Epidermal melanocyte (primary cell): ENCODE measurements at regions not wholly inside any gene's neighbourhood (a gene's known extent, or its start where the extent isn't known, plus 50 kb on each side); places are given as distances from the start of the nearest gene placed in this dataset.
"Not testable (repeated sequence)": the region's sequence is repeated elsewhere in the genome, so short reads cannot be mapped to it uniquely, and the experiment has no call there.

Experiments
- DNase-seq: peaks from one replicate; pipeline ENCODE4 v3.0.0; 2011; ENCODE audit warnings: low spot score; ENCODE audit not compliant: insufficient read length

DNA sequence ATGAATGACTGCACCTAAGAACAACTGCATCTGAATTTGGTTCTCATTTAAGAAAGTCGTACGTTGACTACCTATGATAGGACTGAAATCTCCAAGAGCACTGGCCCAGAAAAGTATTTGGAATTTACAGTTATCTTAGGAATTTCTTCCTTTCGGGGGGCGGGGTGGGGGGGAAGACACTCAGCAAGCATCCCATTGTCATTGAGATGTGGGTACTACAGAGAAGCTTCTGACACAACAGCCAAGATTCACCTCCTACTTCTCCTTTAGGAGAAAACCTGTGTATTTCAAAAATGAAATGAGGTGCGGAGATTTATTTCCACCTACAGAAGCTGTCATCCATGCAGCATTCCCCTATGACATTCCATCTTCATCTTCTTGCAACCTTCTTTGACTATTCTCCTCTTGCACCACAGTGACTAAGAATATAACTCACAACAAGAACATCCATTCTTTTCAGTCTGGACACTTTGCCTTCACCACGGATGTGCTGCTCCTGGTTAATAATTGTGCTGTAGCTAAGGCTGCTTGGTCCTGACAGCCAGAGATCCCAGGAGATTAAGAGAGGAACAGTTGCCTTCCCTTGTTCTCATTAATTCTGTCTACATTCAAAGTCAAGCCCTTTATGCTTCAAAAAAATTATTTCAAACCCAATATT is 98.4 kb upstream of the FRMD4A start:
- no peak for DNase-seq

DNA sequence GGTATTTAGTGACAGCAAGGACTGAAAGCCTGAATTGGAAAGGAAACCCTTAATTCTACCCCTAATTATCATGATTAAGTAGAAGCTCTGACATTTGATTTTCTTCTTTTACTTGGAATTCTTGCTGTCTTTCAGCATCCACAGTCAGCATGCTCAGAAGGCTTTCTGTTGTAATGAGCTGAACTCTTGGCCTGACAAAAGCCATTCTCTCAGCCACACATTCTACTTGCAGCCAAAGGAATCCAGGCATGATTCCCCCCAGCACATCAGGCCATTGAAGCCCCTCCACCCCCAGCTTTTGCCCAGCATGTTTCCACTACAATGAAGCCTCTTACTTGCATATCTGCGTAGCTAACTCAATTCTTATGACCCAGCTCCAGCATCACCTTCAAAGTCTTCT is 94.3 kb upstream of the FRMD4A start:
- no peak for DNase-seq

- DNase-seq: no peak
Observed at GRCh38 chr10:14423111-14423744, 92.5 kb upstream of the FRMD4A start.

- DNase-seq: no peak
Observed at GRCh38 chr10:14422431-14422830, 91.7 kb upstream of the FRMD4A start.

DNA sequence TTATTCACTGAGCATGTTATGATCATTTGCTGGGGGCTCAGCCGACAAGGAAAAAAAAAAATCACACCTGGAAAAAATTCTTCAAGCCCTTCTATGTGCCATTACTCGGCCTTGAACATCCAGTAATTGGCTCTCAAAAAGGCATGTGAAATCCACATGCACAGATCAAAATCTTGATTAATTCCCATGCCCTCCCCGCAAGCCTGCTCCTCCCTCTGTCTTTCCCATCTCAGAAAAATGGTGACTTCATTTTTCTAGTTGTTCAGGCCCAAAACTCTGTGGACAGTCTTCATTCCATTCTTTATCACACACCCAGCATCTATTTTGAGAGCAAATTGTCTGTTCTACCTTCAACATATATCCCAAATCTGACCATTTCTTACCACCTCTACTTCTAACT is 91.2 kb upstream of the FRMD4A start:
- no peak for DNase-seq

GRCh38 chr10:14417336-14417735 is 86.6 kb upstream of the FRMD4A start:
- DNase-seq: not testable (repeated sequence)

DNA sequence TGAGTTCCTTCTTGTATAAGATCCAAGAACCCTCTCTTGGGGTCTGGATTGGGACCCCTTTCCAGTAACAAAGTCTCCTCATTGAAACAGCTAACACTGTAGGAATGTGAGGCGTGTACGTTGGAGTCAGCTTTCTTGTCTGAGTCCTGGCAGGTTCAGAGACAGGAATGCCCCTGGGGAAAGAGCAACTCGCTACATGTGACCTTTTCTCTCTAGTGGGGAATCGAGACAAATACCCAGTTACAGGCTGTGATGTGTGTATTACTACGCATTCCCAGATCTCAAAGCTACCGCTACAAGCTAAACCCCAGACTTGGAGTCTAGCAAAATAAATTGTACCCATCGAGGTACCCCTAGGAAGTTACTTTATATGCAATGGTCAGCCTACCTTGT is 85.6 kb upstream of the FRMD4A start:
- no peak for DNase-seq

GRCh38 chr10:14415676-14416307 is 85.1 kb upstream of the FRMD4A start:
- no peak for DNase-seq

DNA sequence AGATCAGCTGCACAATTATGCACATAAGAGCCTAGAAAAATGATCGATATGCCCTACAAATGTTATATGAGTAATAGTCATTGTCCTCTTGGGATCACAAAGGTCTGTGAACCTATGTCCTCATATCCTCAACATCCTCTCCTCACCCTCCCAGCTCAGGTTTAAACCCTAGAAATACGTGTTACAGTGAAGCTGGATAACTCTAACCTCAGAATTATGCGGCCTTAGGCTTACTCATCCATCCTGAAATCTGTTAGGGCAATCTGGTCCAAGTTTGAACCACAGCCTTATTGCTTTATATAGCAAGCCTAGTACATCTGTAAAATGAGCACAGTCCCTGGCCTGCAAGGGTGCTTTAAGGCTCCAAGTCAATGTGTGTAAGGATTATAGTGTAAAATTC is 84.2 kb upstream of the FRMD4A start:
- DNase-seq: no peak

GRCh38 chr10:14413523-14413922 is 82.8 kb upstream of the FRMD4A start:
- no peak for DNase-seq

DNA sequence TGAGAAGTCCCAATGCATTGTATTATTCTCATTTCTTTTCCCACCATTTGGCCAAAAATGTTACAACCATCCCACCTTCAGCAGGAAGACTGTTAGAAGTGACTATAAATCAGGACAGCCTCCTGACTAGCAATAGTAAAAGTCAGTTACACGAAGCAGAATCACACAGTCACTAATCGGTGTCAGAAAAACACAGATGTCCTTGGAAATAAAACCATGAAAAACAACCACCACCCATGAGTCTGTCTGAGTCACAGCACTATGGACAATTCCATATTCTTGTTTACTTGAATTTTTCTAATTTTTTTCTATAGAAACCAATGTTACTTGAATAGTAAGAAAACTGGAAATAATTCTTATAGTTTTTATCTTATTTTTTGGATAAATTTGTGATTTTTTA is 81.9 kb upstream of the FRMD4A start:
- no peak for DNase-seq

DNA sequence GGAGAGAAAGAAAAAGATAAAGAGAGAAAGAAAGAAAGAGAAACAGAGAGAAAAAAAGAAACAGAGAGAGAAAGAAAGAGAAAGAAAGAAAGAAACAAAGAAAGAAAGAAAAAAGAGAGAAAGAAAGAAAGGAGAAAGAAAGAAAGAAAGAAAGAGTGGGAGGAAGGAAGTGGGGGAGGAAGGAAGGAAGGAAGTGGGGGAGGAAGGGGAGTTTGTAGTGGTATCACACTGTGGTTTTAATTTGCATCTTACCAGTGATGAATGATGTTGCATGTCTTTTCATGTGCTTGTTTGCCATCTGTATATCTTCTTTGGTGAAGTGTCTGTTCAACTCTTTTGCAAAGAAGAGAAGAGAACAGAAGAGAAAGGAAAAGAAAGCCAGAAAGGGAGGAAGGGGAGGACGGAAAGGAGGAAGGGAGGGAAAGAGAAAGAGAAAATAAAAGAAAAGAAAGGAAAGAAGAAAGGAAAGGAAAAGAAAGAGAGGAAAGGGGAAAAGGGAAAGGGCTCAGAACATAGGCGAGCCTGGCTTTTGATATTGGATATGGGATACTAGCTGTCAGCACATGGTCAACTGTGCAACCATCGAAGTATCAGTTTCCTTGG is 79.2 kb upstream of the FRMD4A start:
- no peak for DNase-seq

DNA sequence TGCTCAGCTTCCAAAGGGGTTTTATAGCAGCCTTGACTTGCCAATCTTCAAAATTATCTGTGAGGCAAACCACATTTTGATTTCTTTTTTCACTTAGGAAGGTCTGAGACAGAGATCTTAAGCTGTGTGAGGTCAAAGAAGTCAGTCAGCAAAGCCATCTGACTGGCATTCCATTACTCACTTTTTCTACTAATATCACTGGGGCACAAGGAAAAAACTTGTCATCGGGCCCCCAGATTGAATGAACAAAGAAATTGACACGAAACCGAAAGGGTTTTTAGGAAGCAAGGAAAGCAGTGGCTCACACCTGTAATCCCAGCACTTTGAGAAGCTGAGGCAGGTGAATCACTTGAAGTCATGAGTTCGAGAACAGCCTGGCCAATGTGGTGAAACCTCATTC is 78.5 kb upstream of the FRMD4A start:
- DNase-seq: no peak

- DNase-seq: no peak
Observed at GRCh38 chr10:14408139-14408538, 77.4 kb upstream of the FRMD4A start.

GRCh38 chr10:14407567-14407966 is 76.8 kb upstream of the FRMD4A start:
- no peak for DNase-seq

DNA sequence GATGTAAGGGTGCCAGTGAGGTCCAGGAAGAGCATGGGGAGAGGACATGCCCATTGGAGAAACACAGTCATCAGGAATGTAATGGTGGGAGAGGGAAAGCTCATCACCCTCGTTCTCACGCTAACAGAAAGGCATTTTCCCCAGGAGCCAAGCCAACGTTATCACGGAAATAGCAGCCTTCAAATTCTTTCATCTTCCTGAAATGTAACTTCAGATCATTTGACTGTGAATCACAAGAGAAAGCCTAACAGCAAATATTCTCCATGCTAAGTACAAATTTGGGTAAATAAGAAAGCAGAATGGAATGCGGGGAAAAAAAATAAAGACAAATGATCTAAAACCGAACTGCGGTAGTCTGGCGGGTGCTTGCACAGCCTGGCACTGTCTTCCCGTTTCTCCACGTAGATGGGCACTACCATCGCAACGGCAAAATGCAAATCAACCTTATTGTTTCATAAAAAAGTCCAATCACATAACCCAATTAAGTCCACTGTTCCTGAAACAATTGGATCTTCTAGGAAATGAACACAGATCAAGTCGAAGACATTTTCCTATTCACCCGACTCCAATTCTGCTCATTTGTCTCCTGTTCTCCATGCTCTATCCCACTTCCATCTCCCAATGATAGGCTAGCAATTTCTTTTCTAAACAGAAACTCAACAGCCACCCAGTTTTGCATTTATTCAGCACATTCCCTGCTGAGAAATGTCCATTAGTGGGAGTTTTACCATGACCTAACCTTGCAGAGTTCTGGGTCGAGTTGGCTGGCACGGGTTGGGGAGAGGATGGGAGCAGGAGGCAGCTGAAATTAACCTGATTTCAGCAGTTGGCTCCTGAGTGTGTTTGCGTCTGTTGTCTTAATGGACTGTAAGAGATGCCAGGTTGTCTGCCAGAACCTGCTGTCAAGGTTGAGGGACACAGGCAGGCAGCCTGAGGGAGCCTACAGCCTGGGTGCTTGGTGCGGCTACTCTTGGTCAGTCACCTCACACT is 74.6 kb upstream of the FRMD4A start:
- no peak for DNase-seq

DNA sequence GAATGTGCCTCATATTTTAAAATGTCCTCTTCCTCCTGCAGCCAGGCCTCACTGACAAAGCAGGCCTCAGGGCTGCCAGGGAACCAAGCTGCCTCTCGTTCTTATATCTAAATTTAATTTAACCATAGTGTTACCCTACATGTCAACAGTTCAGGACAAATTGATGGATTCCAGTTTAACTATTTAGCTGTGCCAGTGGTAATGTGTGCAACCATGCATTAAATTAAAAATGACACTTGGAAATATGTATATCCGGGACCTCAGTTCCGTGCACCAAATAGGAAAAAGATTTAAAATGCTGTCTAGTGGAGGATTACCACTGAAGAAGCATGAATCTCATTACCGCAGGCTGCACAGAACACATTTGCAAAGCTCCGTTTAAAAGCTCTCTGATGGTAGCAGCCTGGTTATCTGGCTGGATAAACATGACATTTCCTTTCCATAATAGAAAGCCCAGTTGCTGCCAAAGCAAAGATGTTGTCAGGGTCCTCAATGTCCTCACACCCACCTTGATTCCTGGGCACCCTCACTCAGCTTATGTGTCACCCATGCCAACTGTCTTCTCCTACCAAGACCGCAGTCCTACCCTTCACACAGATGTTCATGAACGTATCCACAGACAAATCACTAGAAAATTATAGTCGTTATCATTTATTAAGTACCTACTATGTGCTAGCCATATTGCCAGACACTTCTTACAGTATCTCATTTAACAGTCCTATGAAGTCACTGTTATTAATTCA is 73.3 kb upstream of the FRMD4A start:
- DNase-seq: no peak

- DNase-seq: no peak
Observed at GRCh38 chr10:14403359-14403758, 72.6 kb upstream of the FRMD4A start.

- no peak for DNase-seq
Observed at GRCh38 chr10:14399641-14400040, 68.9 kb upstream of the FRMD4A start.

DNA sequence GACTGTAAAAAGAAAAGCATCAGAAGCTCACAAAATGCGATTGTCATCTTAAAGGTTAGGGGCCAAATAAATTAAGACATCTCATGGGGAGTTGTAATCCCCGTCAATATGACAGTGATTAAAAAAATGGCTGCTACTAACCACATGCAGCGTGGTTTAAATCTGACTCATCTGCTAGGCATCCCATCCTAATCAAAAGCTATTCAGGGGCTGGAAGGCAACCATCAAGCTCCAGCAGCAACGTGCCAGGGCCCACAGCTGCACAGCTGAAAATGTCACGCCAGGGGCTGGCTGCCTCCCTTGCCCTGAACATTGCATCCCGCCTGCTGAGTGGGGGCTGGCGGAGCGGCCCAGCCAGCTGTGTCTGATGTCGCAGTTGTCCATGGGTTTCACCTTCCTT is 66.3 kb upstream of the FRMD4A start:
- peak; percentile 77 for DNase-seq
